ENCODE measurements at regions not wholly inside any gene's neighbourhood (a gene's known extent, or its start where the extent isn't known, plus 50 kb on each side); places are given as distances from the start of the nearest gene placed in this dataset.

GRCh38 chr17:68135141-68135887 lies 99.8 kb downstream of the KPNA2 start:
- TF ChIP-seq REST (IDR thresholded peaks at IDR 0.05; ENCODE audit: insufficient replicate concordance, low read depth) (no peak), SPI1 (IDR thresholded peaks at IDR 0.05; ENCODE audit: borderline replicate concordance, low read depth) (no peak), POLR2AphosphoS5 (IDR thresholded peaks at IDR 0.05; ENCODE audit: low read depth) (no peak), GABPA (IDR thresholded peaks at IDR 0.05; ENCODE audit: low read depth) (no peak), CTCF (IDR thresholded peaks at IDR 0.05; ENCODE audit: insufficient read depth, low read length) (no peak)
- Histone ChIP-seq H3K27me3 (ENCODE audit: insufficient read depth, poor library complexity, severe bottlenecking) (no peaks in the 10 kb centered on the region), H3K27ac (replicated peaks) (no peak overlapping the region), H3K4me3 (replicated peaks; ENCODE audit: insufficient read depth, low read length) (no peak overlapping the region)
- DNase-seq (ENCODE audit: low read depth in 1 of 2, low spot score in 1 of 2), result no peak

GRCh38 chr17:68141050-68141449 lies 105.5 kb downstream of the KPNA2 start:
- no peaks in the 10 kb centered on the region for H3K27me3 ChIP-seq (ENCODE audit: insufficient read depth, poor library complexity, severe bottlenecking)
- DNase-seq (ENCODE audit: low read depth in 1 of 2, low spot score in 1 of 2), result no peak
- TF ChIP-seq GABPA (IDR thresholded peaks at IDR 0.05; ENCODE audit: low read depth) (no peak), POLR2AphosphoS5 (IDR thresholded peaks at IDR 0.05; ENCODE audit: low read depth) (no peak), SPI1 (IDR thresholded peaks at IDR 0.05; ENCODE audit: borderline replicate concordance, low read depth) (no peak), REST (IDR thresholded peaks at IDR 0.05; ENCODE audit: insufficient replicate concordance, low read depth) (no peak), CTCF (IDR thresholded peaks at IDR 0.05; ENCODE audit: insufficient read depth, low read length) (no peak)
- H3K27ac ChIP-seq (replicated peaks), result no peak overlapping the region
- no peak overlapping the region for H3K4me3 ChIP-seq (replicated peaks; ENCODE audit: insufficient read depth, low read length)

GRCh38 chr17:68142595-68142994 lies 105.2 kb upstream of the AMZ2 start:
- DNase-seq (ENCODE audit: low read depth in 1 of 2, low spot score in 1 of 2), result no peak

More at GRCh38 chr17:68142595-68142994, 105.2 kb upstream of the AMZ2 start:
- H3K27ac ChIP-seq (replicated peaks), result no peak overlapping the region
- H3K4me3 ChIP-seq (replicated peaks; ENCODE audit: insufficient read depth, low read length), result no peak overlapping the region
- no peaks in the 10 kb centered on the region for H3K27me3 ChIP-seq (ENCODE audit: insufficient read depth, poor library complexity, severe bottlenecking)
- TF ChIP-seq CTCF (IDR thresholded peaks at IDR 0.05; ENCODE audit: insufficient read depth, low read length) (no peak), SPI1 (IDR thresholded peaks at IDR 0.05; ENCODE audit: borderline replicate concordance, low read depth) (no peak)

Measured in HL-60 (cell line).